ENCODE measurements at regions not wholly inside any gene's neighbourhood (a gene's known extent, or its start where the extent isn't known, plus 50 kb on each side); places are given as distances from the start of the nearest gene placed in this dataset.

- H3K27ac Mint-ChIP-seq = peak overlapping the region; percentile 71 to 86
- H3K27me3 Mint-ChIP-seq = peaks cover 3 to 5% of the 10 kb centered on the region in 2 donors
- H3K4me3 Mint-ChIP-seq = no peak overlapping the region
- H3K9me3 Mint-ChIP-seq = no peaks in the 10 kb centered on the region
- ATAC-seq (peak in 1 of 2 donors; percentile 38), DNase-seq (ENCODE audit: low spot score) (no peak)
- H3K36me3 Mint-ChIP-seq = no peaks in the 10 kb centered on the region
- H3K4me1 Mint-ChIP-seq (ENCODE audit: low read depth in 2 of 2) = peaks cover 10 to 18% of the 10 kb centered on the region in 2 donors
Observed at GRCh38 chr5:143678148-143678905, 133.6 kb upstream of the HMHB1 start.

- H3K27me3 Mint-ChIP-seq = peaks cover 3 to 5% of the 10 kb centered on the region in 2 donors
- no peaks in the 10 kb centered on the region for H3K9me3 Mint-ChIP-seq
- no peak for ATAC-seq
- peaks cover 10 to 18% of the 10 kb centered on the region in 2 donors for H3K4me1 Mint-ChIP-seq (ENCODE audit: low read depth in 2 of 2)
- H3K4me3 Mint-ChIP-seq = no peak overlapping the region
- H3K27ac Mint-ChIP-seq = no peak overlapping the region
- no peaks in the 10 kb centered on the region for H3K36me3 Mint-ChIP-seq
- DNase-seq (ENCODE audit: low spot score) = no peak
Observed at GRCh38 chr5:143677403-143677802, 134.6 kb upstream of the HMHB1 start.

GRCh38 chr5:143676802-143677201 lies 135.2 kb upstream of the HMHB1 start:
- ATAC-seq (no peak), DNase-seq (ENCODE audit: low spot score) (no peak)
- H3K27me3 Mint-ChIP-seq = peaks cover 3 to 5% of the 10 kb centered on the region in 2 donors
- no peak overlapping the region for H3K27ac Mint-ChIP-seq
- H3K9me3 Mint-ChIP-seq = no peaks in the 10 kb centered on the region
- H3K36me3 Mint-ChIP-seq = no peaks in the 10 kb centered on the region
- no peak overlapping the region for H3K4me3 Mint-ChIP-seq
- H3K4me1 Mint-ChIP-seq (ENCODE audit: low read depth in 2 of 2) = peaks cover 10 to 16% of the 10 kb centered on the region in 2 donors

GRCh38 chr5:143674469-143674786 lies 137.5 kb upstream of the HMHB1 start:
- Mint-ChIP-seq H3K9me3 (peaks cover 7% of the 10 kb centered on the region), H3K27me3 (peaks cover 3 to 5% of the 10 kb centered on the region in 2 donors), H3K36me3 (peaks cover 10% of the 10 kb centered on the region), H3K27ac (no peak overlapping the region), H3K4me1 (ENCODE audit: low read depth in 2 of 2) (peaks cover 10 to 11% of the 10 kb centered on the region in 2 donors), H3K4me3 (no peak overlapping the region)
- no peak for ATAC-seq
- DNase-seq (ENCODE audit: low spot score) = no peak

GRCh38 chr5:143673676-143674468 lies 138.1 kb upstream of the HMHB1 start:
- Mint-ChIP-seq H3K9me3 (peaks cover 7% of the 10 kb centered on the region), H3K27ac (peak overlapping the region in 1 of 2 donors; percentile 49), H3K4me1 (ENCODE audit: low read depth in 2 of 2) (peaks cover 7 to 10% of the 10 kb centered on the region in 2 donors), H3K4me3 (no peak overlapping the region), H3K36me3 (peaks cover 10% of the 10 kb centered on the region), H3K27me3 (peaks cover 3 to 5% of the 10 kb centered on the region in 2 donors)
- DNase-seq (ENCODE audit: low spot score) (no peak), ATAC-seq (no peak)

GRCh38 chr5:143672806-143673205 lies 139.2 kb upstream of the HMHB1 start:
- peaks cover 3 to 5% of the 10 kb centered on the region in 2 donors for H3K27me3 Mint-ChIP-seq
- ATAC-seq = no peak
- peaks cover 10% of the 10 kb centered on the region for H3K36me3 Mint-ChIP-seq
- peaks cover 7% of the 10 kb centered on the region for H3K9me3 Mint-ChIP-seq
- no peak for DNase-seq (ENCODE audit: low spot score)
- no peaks in the 10 kb centered on the region for H3K4me1 Mint-ChIP-seq (ENCODE audit: low read depth in 2 of 2)
- no peak overlapping the region for H3K4me3 Mint-ChIP-seq
- no peak overlapping the region for H3K27ac Mint-ChIP-seq

- Mint-ChIP-seq H3K4me3 (no peak overlapping the region), H3K27me3 (peaks cover 3 to 5% of the 10 kb centered on the region in 2 donors), H3K27ac (no peak overlapping the region), H3K36me3 (peaks cover 10% of the 10 kb centered on the region), H3K4me1 (ENCODE audit: low read depth in 2 of 2) (no peaks in the 10 kb centered on the region), H3K9me3 (peaks cover 7% of the 10 kb centered on the region)
- DNase-seq (ENCODE audit: low spot score) = no peak
- no peak for ATAC-seq
Observed at GRCh38 chr5:143671674-143672569, 140.0 kb upstream of the HMHB1 start.

GRCh38 chr5:143671021-143671420 lies 140.9 kb upstream of the HMHB1 start:
- ATAC-seq = no peak
- DNase-seq (ENCODE audit: low spot score) = no peak
- H3K27me3 Mint-ChIP-seq = peaks cover 0 to 5% of the 10 kb centered on the region in 2 donors
- H3K4me3 Mint-ChIP-seq = no peak overlapping the region
- peaks cover 7% of the 10 kb centered on the region for H3K9me3 Mint-ChIP-seq
- peaks cover 10% of the 10 kb centered on the region for H3K36me3 Mint-ChIP-seq
- H3K4me1 Mint-ChIP-seq (ENCODE audit: low read depth in 2 of 2) = no peaks in the 10 kb centered on the region
- no peak overlapping the region for H3K27ac Mint-ChIP-seq

- Mint-ChIP-seq H3K4me1 (ENCODE audit: low read depth in 2 of 2) (no peaks in the 10 kb centered on the region), H3K36me3 (peaks cover 10% of the 10 kb centered on the region), H3K27me3 (peaks cover 0 to 2% of the 10 kb centered on the region in 2 donors), H3K4me3 (no peak overlapping the region), H3K27ac (no peak overlapping the region), H3K9me3 (peaks cover 9% of the 10 kb centered on the region)
- ATAC-seq (no peak), DNase-seq (ENCODE audit: low spot score) (no peak)
Observed at GRCh38 chr5:143665866-143666265, 146.1 kb upstream of the HMHB1 start.

GRCh38 chr5:143664623-143665022 lies 147.3 kb upstream of the HMHB1 start:
- Mint-ChIP-seq H3K36me3 (no peaks in the 10 kb centered on the region), H3K4me1 (ENCODE audit: low read depth in 2 of 2) (peaks cover under 1 to 2% of the 10 kb centered on the region in 2 donors), H3K27ac (peak overlapping the region in 1 of 2 donors; percentile 24), H3K4me3 (no peak overlapping the region), H3K9me3 (peaks cover 2% of the 10 kb centered on the region), H3K27me3 (peaks cover 0 to 2% of the 10 kb centered on the region in 2 donors)
- DNase-seq (ENCODE audit: low spot score) (no peak), ATAC-seq (no peak)

GRCh38 chr5:143663872-143664271 lies 148.1 kb upstream of the HMHB1 start:
- Mint-ChIP-seq H3K36me3 (no peaks in the 10 kb centered on the region), H3K9me3 (peaks cover 2% of the 10 kb centered on the region), H3K4me1 (ENCODE audit: low read depth in 2 of 2) (peaks cover 5 to 7% of the 10 kb centered on the region in 2 donors), H3K27ac (peak overlapping the region in 1 of 2 donors; percentile 24), H3K27me3 (peaks cover 0 to 2% of the 10 kb centered on the region in 2 donors), H3K4me3 (no peak overlapping the region)
- ATAC-seq (no peak), DNase-seq (ENCODE audit: low spot score) (no peak)

GRCh38 chr5:143662020-143662419 lies 149.9 kb upstream of the HMHB1 start:
- H3K9me3 Mint-ChIP-seq = peaks cover 2% of the 10 kb centered on the region

GRCh38 chr5:143660625-143661024 lies 151.3 kb upstream of the HMHB1 start:
- Mint-ChIP-seq H3K36me3 (no peaks in the 10 kb centered on the region), H3K27ac (no peak overlapping the region), H3K4me1 (ENCODE audit: low read depth in 2 of 2) (peaks cover 5 to 7% of the 10 kb centered on the region in 2 donors), H3K9me3 (peaks cover 2% of the 10 kb centered on the region), H3K27me3 (peaks cover 0 to 2% of the 10 kb centered on the region in 2 donors), H3K4me3 (no peak overlapping the region)
- no peak for ATAC-seq
- no peak for DNase-seq (ENCODE audit: low spot score)

More at GRCh38 chr5:143662020-143662419, 149.9 kb upstream of the HMHB1 start:
- no peak for ATAC-seq
- Mint-ChIP-seq H3K4me3 (no peak overlapping the region), H3K27me3 (peaks cover 0 to 2% of the 10 kb centered on the region in 2 donors), H3K27ac (no peak overlapping the region), H3K4me1 (ENCODE audit: low read depth in 2 of 2) (peaks cover 5 to 7% of the 10 kb centered on the region in 2 donors), H3K36me3 (no peaks in the 10 kb centered on the region)
- DNase-seq (ENCODE audit: low spot score) = no peak

Measured in natural killer cell treated with Interleukin-12 subunit alpha and Interleukin-12 subunit beta and Interleukin-15 and Interleukin-18, amount 100 ng/mL, for 72 hours (primary cell).